ENCODE measurements at regions not wholly inside any gene's neighbourhood (a gene's known extent, or its start where the extent isn't known, plus 50 kb on each side); places are given as distances from the start of the nearest gene placed in this dataset.

GRCh38 chrX:94041881-94042280, 367.9 kb downstream of the FAM133A start:
- no peak for DNase-seq (ENCODE audit: low read depth in 2 of 3, low spot score in 2 of 3)

- DNase-seq (ENCODE audit: low read depth in 2 of 3, low spot score in 2 of 3), result no peak
Measured at GRCh38 chrX:94045724-94046123, 371.7 kb downstream of the FAM133A start.

- DNase-seq (ENCODE audit: low read depth in 2 of 3, low spot score in 2 of 3), result no peak
Measured at GRCh38 chrX:94051926-94052325, 377.9 kb downstream of the FAM133A start.

GRCh38 chrX:94053575-94053974, 379.6 kb downstream of the FAM133A start:
- DNase-seq (ENCODE audit: low read depth in 2 of 3, low spot score in 2 of 3), result no peak

- DNase-seq (ENCODE audit: low read depth in 2 of 3, low spot score in 2 of 3), result no peak
Measured at GRCh38 chrX:94057385-94057784, 383.4 kb downstream of the FAM133A start.

- peak in 2 of 3 donors; percentile 1 to 15 for DNase-seq (ENCODE audit: low read depth in 2 of 3, low spot score in 2 of 3)
Measured at GRCh38 chrX:94058728-94059382, 384.8 kb downstream of the FAM133A start.

- no peak for DNase-seq (ENCODE audit: low read depth in 2 of 3, low spot score in 2 of 3)
Measured at GRCh38 chrX:94065091-94065490, 391.1 kb downstream of the FAM133A start.

GRCh38 chrX:94089149-94089548, 415.1 kb downstream of the FAM133A start:
- no peak for DNase-seq (ENCODE audit: low read depth in 2 of 3, low spot score in 2 of 3)

GRCh38 chrX:94097868-94098267, 423.9 kb downstream of the FAM133A start:
- DNase-seq (ENCODE audit: low read depth in 2 of 3, low spot score in 2 of 3), result no peak

- DNase-seq (ENCODE audit: low read depth in 2 of 3, low spot score in 2 of 3), result no peak
Measured at GRCh38 chrX:94107981-94108380, 434.0 kb downstream of the FAM133A start.

- DNase-seq (ENCODE audit: low read depth in 2 of 3, low spot score in 2 of 3), result no peak
Measured at GRCh38 chrX:94114362-94114761, 440.4 kb downstream of the FAM133A start.

GRCh38 chrX:94121799-94122198, 447.8 kb downstream of the FAM133A start:
- no peak for DNase-seq (ENCODE audit: low read depth in 2 of 3, low spot score in 2 of 3)

- DNase-seq (ENCODE audit: low read depth in 2 of 3, low spot score in 2 of 3), result no peak
Measured at GRCh38 chrX:94123062-94123461, 449.1 kb downstream of the FAM133A start.

- no peak for DNase-seq (ENCODE audit: low read depth in 2 of 3, low spot score in 2 of 3)
Measured at GRCh38 chrX:94162971-94163370, 489.0 kb downstream of the FAM133A start.

- DNase-seq (ENCODE audit: low read depth in 2 of 3, low spot score in 2 of 3), result no peak
Measured at GRCh38 chrX:94178145-94178788, 504.3 kb downstream of the FAM133A start.

- DNase-seq (ENCODE audit: low read depth in 2 of 3, low spot score in 2 of 3), result no peak
Measured at GRCh38 chrX:94204524-94204923, 530.5 kb downstream of the FAM133A start.

GRCh38 chrX:94216738-94217137, 542.7 kb downstream of the FAM133A start:
- DNase-seq (ENCODE audit: low read depth in 2 of 3, low spot score in 2 of 3), result no peak

- DNase-seq (ENCODE audit: low read depth in 2 of 3, low spot score in 2 of 3), result no peak
Measured at GRCh38 chrX:94252211-94252610, 578.2 kb downstream of the FAM133A start.

GRCh38 chrX:94256396-94256795, 582.4 kb downstream of the FAM133A start:
- DNase-seq (ENCODE audit: low read depth in 2 of 3, low spot score in 2 of 3), result no peak

GRCh38 chrX:94265323-94265722, 591.3 kb downstream of the FAM133A start:
- DNase-seq (ENCODE audit: low read depth in 2 of 3, low spot score in 2 of 3), result no peak

- no peak for DNase-seq (ENCODE audit: low read depth in 2 of 3, low spot score in 2 of 3)
Measured at GRCh38 chrX:94288325-94288724, 614.3 kb downstream of the FAM133A start.

GRCh38 chrX:94288972-94289371, 615.0 kb downstream of the FAM133A start:
- no peak for DNase-seq (ENCODE audit: low read depth in 2 of 3, low spot score in 2 of 3)

GRCh38 chrX:94302446-94302845, 628.4 kb downstream of the FAM133A start:
- no peak for DNase-seq (ENCODE audit: low read depth in 2 of 3, low spot score in 2 of 3)
